ENCODE measurements at regions not wholly inside any gene's neighbourhood (a gene's known extent, or its start where the extent isn't known, plus 50 kb on each side); places are given as distances from the start of the nearest gene placed in this dataset.
"Not testable (repeated sequence)": the region's sequence is repeated elsewhere in the genome, so short reads cannot be mapped to it uniquely, and the experiment has no call there.

- DNase-seq (ENCODE audit: low spot score), result no peak
Measured at GRCh38 chr10:31123946-31124345, 92.3 kb upstream of the ZNF438 start.

GRCh38 chr10:31124852-31125251, 93.2 kb upstream of the ZNF438 start:
- DNase-seq (ENCODE audit: low spot score), result no peak

- no peak for DNase-seq (ENCODE audit: low spot score)
Measured at GRCh38 chr10:31125789-31126188, 94.1 kb upstream of the ZNF438 start.

GRCh38 chr10:31126593-31126992, 94.9 kb upstream of the ZNF438 start:
- no peak for DNase-seq (ENCODE audit: low spot score)

GRCh38 chr10:31128536-31128935, 96.9 kb upstream of the ZNF438 start:
- no peak for DNase-seq (ENCODE audit: low spot score)

GRCh38 chr10:31129271-31129670, 97.6 kb upstream of the ZNF438 start:
- no peak for DNase-seq (ENCODE audit: low spot score)

GRCh38 chr10:31129880-31130405, 98.3 kb upstream of the ZNF438 start:
- DNase-seq (ENCODE audit: low spot score), result no peak

GRCh38 chr10:31130406-31130805, 98.7 kb upstream of the ZNF438 start:
- no peak for DNase-seq (ENCODE audit: low spot score)

GRCh38 chr10:31131251-31131650, 99.6 kb upstream of the ZNF438 start:
- no peak for DNase-seq (ENCODE audit: low spot score)

- DNase-seq (ENCODE audit: low spot score), result no peak
Measured at GRCh38 chr10:31132681-31133244, 101.1 kb upstream of the ZNF438 start.

GRCh38 chr10:31133251-31133791, 101.7 kb upstream of the ZNF438 start:
- DNase-seq (ENCODE audit: low spot score), result no peak

GRCh38 chr10:31133792-31134310, 102.2 kb upstream of the ZNF438 start:
- peak; percentile 86 for DNase-seq (ENCODE audit: low spot score)

- no peak for DNase-seq (ENCODE audit: low spot score)
Measured at GRCh38 chr10:31134311-31134952, 102.8 kb upstream of the ZNF438 start.

GRCh38 chr10:31135171-31135570, 103.5 kb upstream of the ZNF438 start:
- DNase-seq (ENCODE audit: low spot score), result no peak

- DNase-seq (ENCODE audit: low spot score), result not testable (repeated sequence)
Measured at GRCh38 chr10:31135791-31136190, 104.1 kb upstream of the ZNF438 start.

GRCh38 chr10:31136386-31136785, 104.7 kb upstream of the ZNF438 start:
- no peak for DNase-seq (ENCODE audit: low spot score)

GRCh38 chr10:31136930-31137885, 105.5 kb upstream of the ZNF438 start:
- DNase-seq (ENCODE audit: low spot score), result peak; percentile 26

GRCh38 chr10:31138026-31138553, 106.4 kb upstream of the ZNF438 start:
- peak; percentile 7 for DNase-seq (ENCODE audit: low spot score)

- peak; percentile 18 for DNase-seq (ENCODE audit: low spot score)
Measured at GRCh38 chr10:31139497-31139896, 107.8 kb upstream of the ZNF438 start.

GRCh38 chr10:31140716-31141115, 109.1 kb upstream of the ZNF438 start:
- peak; percentile 6 for DNase-seq (ENCODE audit: low spot score)

GRCh38 chr10:31142026-31142425, 110.4 kb upstream of the ZNF438 start:
- DNase-seq (ENCODE audit: low spot score), result no peak
